ENCODE measurements at regions not wholly inside any gene's neighbourhood (a gene's known extent, or its start where the extent isn't known, plus 50 kb on each side); places are given as distances from the start of the nearest gene placed in this dataset.

GRCh38 chr11:94717667-94718066, 50.5 kb upstream of the AMOTL1 start:
- ChIA-PET CTCF (no interaction called here), POLR2A (no interaction called here)
- H3K36me3 Mint-ChIP-seq, result no peaks in the 10 kb centered on the region
- H3K27ac Mint-ChIP-seq, result no peak overlapping the region
- Histone ChIP-seq H3K36me3 (ENCODE audit: control insufficient read depth in 2 of 3, insufficient read depth in 3 of 3, low read length in 3 of 3) (no peaks in the 10 kb centered on the region), H3K9me3 (ENCODE audit: control insufficient read depth in 2 of 3, low read length in 3 of 3) (no peaks in the 10 kb centered on the region), H3K27ac (ENCODE audit: low read depth, low read length) (no peak overlapping the region), H3K4me3 (ENCODE audit: low read length) (no peak overlapping the region), H3K4me1 (ENCODE audit: control insufficient read depth in 2 of 2, insufficient read depth in 2 of 2, low read length in 2 of 2) (no peaks in the 10 kb centered on the region), H3K27me3 (ENCODE audit: control insufficient read depth in 2 of 2, insufficient read depth in 2 of 2, low read length in 2 of 2) (no peaks in the 10 kb centered on the region)
- ATAC-seq (no peak), DNase-seq (no peak)
- peaks cover 0 to 9% (median 0%) of the 10 kb centered on the region in 11 donors for H3K9me3 Mint-ChIP-seq
- H3K4me1 Mint-ChIP-seq, result no peaks in the 10 kb centered on the region
- intact Hi-C loops (cut with micrococcal nuclease), result no loop called here
- H3K27me3 Mint-ChIP-seq, result peaks cover 38 to 58% (median 50%) of the 10 kb centered on the region in 5 donors
- no peak overlapping the region for H3K4me3 Mint-ChIP-seq

Measured in naive thymus-derived CD4-positive, alpha-beta T cell (primary cell).